Endothelial cell of umbilical vein (primary cell): ENCODE measurements at regions not wholly inside any gene's neighbourhood (a gene's known extent, or its start where the extent isn't known, plus 50 kb on each side); places are given as distances from the start of the nearest gene placed in this dataset.

Experiments used
- FOS ChIP-seq: IDR thresholded peaks from 2 replicates; pipeline ENCODE4 v1.6.1; 2011; ENCODE audit warnings: mild to moderate bottlenecking, low read length, moderate library complexity, borderline replicate concordance; ENCODE audit not compliant: insufficient read depth
- GATA2 ChIP-seq: IDR thresholded peaks from 2 replicates; pipeline ENCODE4 v1.7.0; 2011; ENCODE audit warnings: low read depth, mild to moderate bottlenecking, moderate library complexity, mixed read lengths, low read length; ENCODE audit not compliant: insufficient read length, insufficient read depth
- POLR2A ChIP-seq: IDR thresholded peaks from 2 replicates; pipeline ENCODE4 v1.6.1; 2012; ENCODE audit warnings: low read depth, mild to moderate bottlenecking, control low read depth, low read length
- POLR2AphosphoS5 ChIP-seq: IDR thresholded peaks from 2 replicates; pipeline ENCODE4 v1.6.1; 2012; ENCODE audit warnings: low read depth, mild to moderate bottlenecking, control low read depth, low read length, moderate library complexity; ENCODE audit not compliant: insufficient read depth
- TF ChIP-seq, protein P1 (sequence below), 2 donors: IDR thresholded peaks; 1 replicate in 1 of 2; 2 replicates in 1 of 2; pipeline ENCODE4 v1.5.1; 2011; ENCODE audit warnings: low read length in 2 of 2, mild to moderate bottlenecking in 2 of 2, moderate library complexity in 2 of 2, control low read depth in 1 of 2, inconsistent platforms in 1 of 2, low read depth in 1 of 2; ENCODE audit not compliant: insufficient read depth in 1 of 2; ENCODE audit errors: extremely low read depth in 1 of 2
- TF ChIP-seq, protein P2 (sequence below): IDR thresholded peaks from 2 replicates; pipeline ENCODE4 v1.6.1; 2011; ENCODE audit not compliant: insufficient read depth, insufficient read length

DNA sequence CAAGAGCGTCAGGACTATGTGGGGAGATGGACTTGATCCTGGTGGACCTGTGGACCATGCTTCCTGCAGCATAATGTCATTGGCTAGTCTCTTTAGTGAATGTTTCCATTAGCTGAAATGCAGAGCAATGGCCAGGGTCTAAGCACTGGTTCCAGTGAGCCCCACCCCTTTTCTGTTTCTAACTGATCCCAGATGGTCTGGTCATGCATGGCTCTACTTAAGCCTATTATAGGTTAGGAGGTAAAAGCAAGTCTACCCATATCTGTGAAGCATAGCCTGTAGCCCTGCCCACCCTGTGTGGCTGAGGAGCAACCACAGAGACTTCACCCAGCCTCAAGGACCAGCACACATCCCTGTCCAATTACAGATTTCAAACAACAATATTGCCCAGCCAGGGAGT, 419.2 kb downstream of the ZNF385D start:
- no peak for TF ChIP-seq POLR2AphosphoS5
- TF ChIP-seq, protein P1, sequence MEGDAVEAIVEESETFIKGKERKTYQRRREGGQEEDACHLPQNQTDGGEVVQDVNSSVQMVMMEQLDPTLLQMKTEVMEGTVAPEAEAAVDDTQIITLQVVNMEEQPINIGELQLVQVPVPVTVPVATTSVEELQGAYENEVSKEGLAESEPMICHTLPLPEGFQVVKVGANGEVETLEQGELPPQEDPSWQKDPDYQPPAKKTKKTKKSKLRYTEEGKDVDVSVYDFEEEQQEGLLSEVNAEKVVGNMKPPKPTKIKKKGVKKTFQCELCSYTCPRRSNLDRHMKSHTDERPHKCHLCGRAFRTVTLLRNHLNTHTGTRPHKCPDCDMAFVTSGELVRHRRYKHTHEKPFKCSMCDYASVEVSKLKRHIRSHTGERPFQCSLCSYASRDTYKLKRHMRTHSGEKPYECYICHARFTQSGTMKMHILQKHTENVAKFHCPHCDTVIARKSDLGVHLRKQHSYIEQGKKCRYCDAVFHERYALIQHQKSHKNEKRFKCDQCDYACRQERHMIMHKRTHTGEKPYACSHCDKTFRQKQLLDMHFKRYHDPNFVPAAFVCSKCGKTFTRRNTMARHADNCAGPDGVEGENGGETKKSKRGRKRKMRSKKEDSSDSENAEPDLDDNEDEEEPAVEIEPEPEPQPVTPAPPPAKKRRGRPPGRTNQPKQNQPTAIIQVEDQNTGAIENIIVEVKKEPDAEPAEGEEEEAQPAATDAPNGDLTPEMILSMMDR (IDR thresholded peaks at IDR 0.05; ENCODE audit: extremely low read depth in 1 of 2, insufficient read depth in 1 of 2, low read depth in 1 of 2, low read length in 2 of 2): no peak
- TF ChIP-seq POLR2A: no peak
- TF ChIP-seq, protein P2, sequence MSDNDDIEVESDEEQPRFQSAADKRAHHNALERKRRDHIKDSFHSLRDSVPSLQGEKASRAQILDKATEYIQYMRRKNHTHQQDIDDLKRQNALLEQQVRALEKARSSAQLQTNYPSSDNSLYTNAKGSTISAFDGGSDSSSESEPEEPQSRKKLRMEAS: no peak
- TF ChIP-seq FOS: no peak
- TF ChIP-seq GATA2: no peak
